ENCODE measurements at regions not wholly inside any gene's neighbourhood (a gene's known extent, or its start where the extent isn't known, plus 50 kb on each side); places are given as distances from the start of the nearest gene placed in this dataset.

DNA sequence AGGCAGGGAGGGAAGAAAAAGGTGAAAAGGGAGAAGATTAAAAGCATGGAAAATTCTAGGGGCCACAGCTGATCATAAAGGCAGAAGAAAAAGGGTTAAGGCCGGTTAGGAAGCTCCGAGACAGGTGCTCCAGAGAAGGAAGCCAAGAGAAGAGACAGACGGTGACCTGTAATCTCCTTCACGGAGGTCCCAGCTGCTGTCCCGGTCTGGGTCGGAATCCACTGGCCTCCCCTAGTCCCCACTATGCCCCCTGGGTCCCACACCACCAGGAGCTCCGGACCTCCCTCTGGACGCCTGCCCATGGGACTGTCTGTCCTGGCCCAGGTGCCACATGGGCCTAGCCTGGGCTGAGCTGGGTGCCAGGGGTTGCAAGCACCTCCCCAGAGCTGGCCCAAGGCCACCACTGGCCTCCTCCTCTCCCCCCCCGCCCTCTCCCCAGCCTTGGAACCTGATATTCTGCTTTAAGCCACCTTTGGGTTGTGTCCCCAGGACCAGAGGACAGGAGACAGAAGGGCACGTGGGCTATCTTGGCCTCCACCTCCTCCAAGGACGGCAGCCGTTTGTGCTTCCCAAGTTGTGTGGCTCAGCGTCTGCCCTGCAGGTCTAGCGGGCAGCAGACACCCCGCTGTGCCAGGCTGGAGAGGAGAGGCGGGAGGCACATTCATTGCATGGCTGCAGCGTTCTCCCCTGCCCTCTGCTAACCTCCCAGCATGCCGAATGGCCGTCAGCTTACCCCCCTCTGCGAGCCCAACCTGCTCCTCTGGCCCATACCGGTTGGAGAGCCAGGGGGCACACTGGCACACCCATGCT lies 102.4 kb downstream of the ENGASE start:
- TF ChIP-seq, protein P1, sequence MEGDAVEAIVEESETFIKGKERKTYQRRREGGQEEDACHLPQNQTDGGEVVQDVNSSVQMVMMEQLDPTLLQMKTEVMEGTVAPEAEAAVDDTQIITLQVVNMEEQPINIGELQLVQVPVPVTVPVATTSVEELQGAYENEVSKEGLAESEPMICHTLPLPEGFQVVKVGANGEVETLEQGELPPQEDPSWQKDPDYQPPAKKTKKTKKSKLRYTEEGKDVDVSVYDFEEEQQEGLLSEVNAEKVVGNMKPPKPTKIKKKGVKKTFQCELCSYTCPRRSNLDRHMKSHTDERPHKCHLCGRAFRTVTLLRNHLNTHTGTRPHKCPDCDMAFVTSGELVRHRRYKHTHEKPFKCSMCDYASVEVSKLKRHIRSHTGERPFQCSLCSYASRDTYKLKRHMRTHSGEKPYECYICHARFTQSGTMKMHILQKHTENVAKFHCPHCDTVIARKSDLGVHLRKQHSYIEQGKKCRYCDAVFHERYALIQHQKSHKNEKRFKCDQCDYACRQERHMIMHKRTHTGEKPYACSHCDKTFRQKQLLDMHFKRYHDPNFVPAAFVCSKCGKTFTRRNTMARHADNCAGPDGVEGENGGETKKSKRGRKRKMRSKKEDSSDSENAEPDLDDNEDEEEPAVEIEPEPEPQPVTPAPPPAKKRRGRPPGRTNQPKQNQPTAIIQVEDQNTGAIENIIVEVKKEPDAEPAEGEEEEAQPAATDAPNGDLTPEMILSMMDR (IDR thresholded peaks at IDR 0.05): no peak
- H3K4me3 Mint-ChIP-seq: no peak overlapping the region
- no peak for ATAC-seq
- no peak overlapping the region for H3K27ac Mint-ChIP-seq
- peaks cover 6% of the 10 kb centered on the region for H3K27me3 Mint-ChIP-seq
- CTCF ChIA-PET: no interaction called here
- no peak for DNase-seq
- intact Hi-C loops (cut with micrococcal nuclease): no loop called here
- H3K4me1 Mint-ChIP-seq (ENCODE audit: low read depth): peaks cover under 1% of the 10 kb centered on the region
- no peaks in the 10 kb centered on the region for H3K36me3 Mint-ChIP-seq (ENCODE audit: low read depth)
- H3K9me3 Mint-ChIP-seq: no peaks in the 10 kb centered on the region
- POLR2A ChIA-PET: no interaction called here

DNA sequence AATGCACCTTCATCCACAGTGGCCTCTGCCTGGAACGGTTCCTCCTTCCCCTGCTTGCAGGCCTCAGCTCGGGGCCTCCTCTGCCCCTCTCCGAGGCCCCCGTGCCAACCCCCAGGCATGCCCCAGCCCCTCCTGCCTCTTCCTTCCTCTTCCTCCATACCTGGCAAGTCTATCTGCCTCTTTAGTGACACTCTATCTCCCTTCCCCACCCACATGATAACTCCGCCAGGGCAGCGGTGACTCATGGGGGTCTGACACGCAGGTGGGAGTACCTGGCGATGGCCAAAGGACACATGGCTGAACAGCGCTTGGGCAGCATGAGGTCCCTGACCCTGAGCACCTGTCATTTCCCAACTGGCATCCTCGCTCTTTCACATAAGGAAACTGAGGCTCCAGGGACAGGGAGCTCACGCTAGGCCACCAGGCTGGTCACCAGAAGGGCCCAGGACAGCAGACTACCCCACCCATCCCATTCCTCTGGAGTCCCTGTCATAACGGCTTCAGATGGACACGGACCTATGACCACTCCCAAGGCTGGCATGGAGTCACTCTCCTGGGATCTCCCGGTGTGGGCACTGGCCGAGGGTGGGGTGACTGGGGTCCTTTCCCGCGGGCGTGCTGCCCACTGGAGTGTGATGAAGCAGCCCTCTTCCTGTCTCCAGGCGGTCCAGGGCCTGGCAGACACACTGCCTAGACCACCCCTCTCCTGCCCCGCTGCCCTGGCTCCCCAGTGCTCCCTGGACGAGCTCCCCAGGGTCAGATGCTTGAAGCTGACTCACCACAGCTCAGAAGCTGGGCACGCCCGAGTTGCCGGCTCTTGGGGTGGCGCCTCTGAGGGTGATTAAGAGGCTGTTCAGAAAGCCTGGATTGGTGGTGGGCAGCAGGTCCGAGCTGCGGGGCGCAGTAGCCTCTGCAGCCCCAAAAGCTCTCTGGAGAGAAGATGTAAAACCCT lies 100.6 kb downstream of the ENGASE start:
- no peak overlapping the region for H3K27ac Mint-ChIP-seq
- intact Hi-C loops (cut with micrococcal nuclease): no loop called here
- no peaks in the 10 kb centered on the region for H3K27me3 Mint-ChIP-seq
- ChIA-PET POLR2A (no interaction called here), CTCF (no interaction called here)
- no peaks in the 10 kb centered on the region for H3K9me3 Mint-ChIP-seq
- H3K36me3 Mint-ChIP-seq (ENCODE audit: low read depth): no peaks in the 10 kb centered on the region
- no peak for ATAC-seq
- DNase-seq: no peak
- H3K4me1 Mint-ChIP-seq (ENCODE audit: low read depth): no peaks in the 10 kb centered on the region
- TF ChIP-seq, protein P1 (IDR thresholded peaks at IDR 0.05): no peak
- no peak overlapping the region for H3K4me3 Mint-ChIP-seq

DNA sequence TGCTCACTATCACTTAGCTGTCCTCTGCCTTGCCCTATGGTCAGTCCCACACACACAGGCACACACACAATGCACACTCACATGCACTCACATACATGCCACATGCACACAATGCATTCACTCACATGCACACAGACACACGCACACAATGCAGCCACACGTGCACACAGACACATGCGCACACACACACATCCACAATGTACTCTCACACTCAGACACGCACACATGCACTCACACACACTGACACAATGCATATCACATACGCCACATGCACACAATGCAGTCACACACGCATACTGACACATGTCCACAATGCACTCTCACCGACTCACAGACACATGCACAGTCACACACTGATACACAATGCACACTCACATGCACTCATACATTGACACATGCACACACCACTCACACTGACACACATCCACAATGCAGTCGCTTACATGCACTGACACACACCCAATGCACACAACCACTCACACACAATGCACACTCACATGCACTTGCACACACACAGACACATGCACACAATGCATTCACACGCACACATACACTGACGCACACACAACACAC lies 99.7 kb downstream of the ENGASE start:
- H3K36me3 Mint-ChIP-seq (ENCODE audit: low read depth): no peaks in the 10 kb centered on the region
- TF ChIP-seq, protein P1 (IDR thresholded peaks at IDR 0.05): no peak
- POLR2A ChIA-PET: interaction anchor here (1.2 kb wide), 1 partner anchor 218 kb away, joined by 3 read pairs; no protein-coding TSS in a partner anchor
- H3K9me3 Mint-ChIP-seq: no peaks in the 10 kb centered on the region
- intact Hi-C loops (cut with micrococcal nuclease): no loop called here
- CTCF ChIA-PET: no interaction called here
- H3K4me3 Mint-ChIP-seq: no peak overlapping the region
- H3K27me3 Mint-ChIP-seq: no peaks in the 10 kb centered on the region
- ATAC-seq: no peak
- no peak overlapping the region for H3K27ac Mint-ChIP-seq
- H3K4me1 Mint-ChIP-seq (ENCODE audit: low read depth): no peaks in the 10 kb centered on the region
- DNase-seq: no peak

DNA sequence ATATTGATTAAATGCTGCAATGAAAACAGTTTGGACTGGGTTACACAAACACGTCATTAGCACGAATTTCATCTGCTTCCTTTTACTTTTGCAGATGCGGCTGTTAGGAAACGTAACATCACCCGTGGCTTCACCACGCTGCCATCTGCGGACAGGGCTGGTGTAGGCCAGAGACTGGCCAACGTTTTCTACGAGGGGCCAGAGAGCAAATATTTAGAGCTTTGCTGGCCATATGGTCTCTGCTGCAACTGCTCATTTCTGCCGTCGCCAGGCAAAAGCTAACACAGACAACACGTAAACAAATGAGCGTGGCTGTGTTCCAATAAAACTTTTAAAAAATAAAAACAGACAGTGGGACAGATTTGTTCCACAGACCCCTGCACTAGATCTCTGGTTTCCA lies 96.6 kb downstream of the ENGASE start:
- Mint-ChIP-seq H3K4me3 (no peak overlapping the region), H3K27me3 (no peaks in the 10 kb centered on the region), H3K9me3 (no peaks in the 10 kb centered on the region), H3K27ac (no peak overlapping the region), H3K4me1 (ENCODE audit: low read depth) (no peaks in the 10 kb centered on the region), H3K36me3 (ENCODE audit: low read depth) (no peaks in the 10 kb centered on the region)
- DNase-seq (no peak), ATAC-seq (no peak)
- intact Hi-C loops (cut with micrococcal nuclease): no loop called here
- ChIA-PET POLR2A (no interaction called here), CTCF (no interaction called here)
- TF ChIP-seq, protein P1 (IDR thresholded peaks at IDR 0.05): no peak
